ENCODE measurements at regions not wholly inside any gene's neighbourhood (a gene's known extent, or its start where the extent isn't known, plus 50 kb on each side); places are given as distances from the start of the nearest gene placed in this dataset.
"Not testable (repeated sequence)": the region's sequence is repeated elsewhere in the genome, so short reads cannot be mapped to it uniquely, and the experiment has no call there.

DNA sequence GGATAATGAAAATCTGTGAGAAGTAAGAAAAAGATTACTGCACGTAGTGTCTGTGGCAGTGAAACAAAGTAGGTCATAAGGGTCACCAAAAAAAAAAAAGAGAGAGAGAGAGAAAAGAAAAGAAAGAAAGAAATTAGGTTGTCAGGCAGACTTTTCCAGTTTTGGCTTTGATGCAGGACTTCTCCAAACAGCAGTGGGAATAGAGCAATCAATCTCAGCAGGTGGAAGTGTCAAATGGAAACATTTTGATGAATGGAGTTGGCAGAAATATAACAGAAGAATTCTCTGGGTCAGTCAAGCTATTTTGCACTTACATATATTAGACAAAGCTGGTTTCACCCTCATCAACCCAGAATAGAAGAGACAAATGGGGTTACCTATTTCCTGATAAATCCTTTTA, 745.8 kb downstream of the SLC6A15 start:
- 17 to 25% methylated on average over 1 of the region's 1 CpG for WGBS, 2 donors
- Histone ChIP-seq H3K27me3 (no peaks in the 10 kb centered on the region), H3K9me3 (no peaks in the 10 kb centered on the region), H3K4me1 (no peaks in the 10 kb centered on the region), H3K36me3 (no peaks in the 10 kb centered on the region), H3K4me3 (no peak overlapping the region), H3K27ac (no peak overlapping the region)
- TF ChIP-seq POLR2A (IDR thresholded peaks at IDR 0.05) (no peak), EP300 (IDR thresholded peaks at IDR 0.05) (no peak), POLR2AphosphoS5 (IDR thresholded peaks at IDR 0.05) (no peak)
- TF ChIP-seq, protein P1, sequence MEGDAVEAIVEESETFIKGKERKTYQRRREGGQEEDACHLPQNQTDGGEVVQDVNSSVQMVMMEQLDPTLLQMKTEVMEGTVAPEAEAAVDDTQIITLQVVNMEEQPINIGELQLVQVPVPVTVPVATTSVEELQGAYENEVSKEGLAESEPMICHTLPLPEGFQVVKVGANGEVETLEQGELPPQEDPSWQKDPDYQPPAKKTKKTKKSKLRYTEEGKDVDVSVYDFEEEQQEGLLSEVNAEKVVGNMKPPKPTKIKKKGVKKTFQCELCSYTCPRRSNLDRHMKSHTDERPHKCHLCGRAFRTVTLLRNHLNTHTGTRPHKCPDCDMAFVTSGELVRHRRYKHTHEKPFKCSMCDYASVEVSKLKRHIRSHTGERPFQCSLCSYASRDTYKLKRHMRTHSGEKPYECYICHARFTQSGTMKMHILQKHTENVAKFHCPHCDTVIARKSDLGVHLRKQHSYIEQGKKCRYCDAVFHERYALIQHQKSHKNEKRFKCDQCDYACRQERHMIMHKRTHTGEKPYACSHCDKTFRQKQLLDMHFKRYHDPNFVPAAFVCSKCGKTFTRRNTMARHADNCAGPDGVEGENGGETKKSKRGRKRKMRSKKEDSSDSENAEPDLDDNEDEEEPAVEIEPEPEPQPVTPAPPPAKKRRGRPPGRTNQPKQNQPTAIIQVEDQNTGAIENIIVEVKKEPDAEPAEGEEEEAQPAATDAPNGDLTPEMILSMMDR (IDR thresholded peaks at IDR 0.05): no peak
- ATAC-seq (ENCODE audit: low FRiP score in 2 of 2) (no peak), DNase-seq (no peak)

- Histone ChIP-seq H3K27me3 (no peaks in the 10 kb centered on the region), H3K4me1 (no peaks in the 10 kb centered on the region), H3K36me3 (no peaks in the 10 kb centered on the region), H3K27ac (no peak overlapping the region), H3K9me3 (no peaks in the 10 kb centered on the region), H3K4me3 (no peak overlapping the region)
- 44 to 62% methylated on average over 2 of the region's 2 CpGs for WGBS, 2 donors
- no peak for TF ChIP-seq POLR2A (IDR thresholded peaks at IDR 0.05)
- no peak for TF ChIP-seq EP300 (IDR thresholded peaks at IDR 0.05)
- TF ChIP-seq, protein P1 (IDR thresholded peaks at IDR 0.05): no peak
- no peak for TF ChIP-seq POLR2AphosphoS5 (IDR thresholded peaks at IDR 0.05)
- ATAC-seq (ENCODE audit: low FRiP score in 2 of 2) (no peak), DNase-seq (no peak)
These were observed 746.5 kb downstream of the SLC6A15 start for GRCh38 chr12:84165998-84166571.

DNA sequence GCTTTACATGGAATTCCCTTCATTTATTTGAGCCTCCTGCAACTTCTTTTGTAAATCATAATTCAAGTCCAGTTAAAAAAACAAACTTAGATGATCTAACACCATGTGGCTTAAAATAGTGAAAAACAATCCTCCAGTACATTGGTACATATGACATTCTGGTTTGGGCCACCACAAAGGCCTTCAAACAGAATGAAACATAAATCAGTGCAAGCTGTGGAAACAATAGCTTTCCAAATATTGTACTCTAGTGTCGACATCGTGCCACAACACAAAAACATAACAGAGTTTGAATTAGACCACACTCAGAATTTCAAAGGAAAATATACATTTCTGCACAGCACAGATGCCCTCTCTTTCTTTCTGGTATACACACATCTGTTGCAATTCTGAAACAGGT, 751.3 kb downstream of the SLC6A15 start:
- H3K9me3 ChIP-seq: no peaks in the 10 kb centered on the region
- DNase-seq: no peak
- H3K4me1 ChIP-seq: no peaks in the 10 kb centered on the region
- no peak for TF ChIP-seq POLR2AphosphoS5 (IDR thresholded peaks at IDR 0.05)
- TF ChIP-seq EP300 (IDR thresholded peaks at IDR 0.05): no peak
- no peak for TF ChIP-seq POLR2A (IDR thresholded peaks at IDR 0.05)
- TF ChIP-seq, protein P1 (IDR thresholded peaks at IDR 0.05): no peak
- no peak overlapping the region for H3K27ac ChIP-seq
- ATAC-seq (ENCODE audit: low FRiP score in 2 of 2): no peak
- H3K36me3 ChIP-seq: no peaks in the 10 kb centered on the region
- H3K27me3 ChIP-seq: no peaks in the 10 kb centered on the region
- WGBS, 2 donors: 75 to 78% methylated on average over 2 of the region's 2 CpGs
- H3K4me3 ChIP-seq: no peak overlapping the region

- H3K4me3 ChIP-seq: no peak overlapping the region
- no peaks in the 10 kb centered on the region for H3K36me3 ChIP-seq
- 85 to 91% methylated on average over 1 of the region's 1 CpG for WGBS, 2 donors
- no peak for DNase-seq
- H3K9me3 ChIP-seq: no peaks in the 10 kb centered on the region
- ATAC-seq (ENCODE audit: low FRiP score in 2 of 2): no peak
- no peaks in the 10 kb centered on the region for H3K27me3 ChIP-seq
- H3K4me1 ChIP-seq: no peaks in the 10 kb centered on the region
- no peak for TF ChIP-seq POLR2AphosphoS5 (IDR thresholded peaks at IDR 0.05)
- TF ChIP-seq EP300 (IDR thresholded peaks at IDR 0.05): no peak
- no peak for TF ChIP-seq POLR2A (IDR thresholded peaks at IDR 0.05)
- TF ChIP-seq, protein P1 (IDR thresholded peaks at IDR 0.05): no peak
- H3K27ac ChIP-seq: no peak overlapping the region
These were observed 753.3 kb downstream of the SLC6A15 start for GRCh38 chr12:84159260-84159659.

- no peak for ATAC-seq (ENCODE audit: low FRiP score in 2 of 2)
- WGBS, 2 donors: 65 to 70% methylated on average over 1 of the region's 1 CpG
- no peak for DNase-seq
These were observed 755.4 kb downstream of the SLC6A15 start for GRCh38 chr12:84157170-84157569.

GRCh38 chr12:84154991-84155930, 757.3 kb downstream of the SLC6A15 start:
- H3K27me3 ChIP-seq; H3K27ac ChIP-seq; ATAC-seq (ENCODE audit: low FRiP score in 2 of 2); H3K36me3 ChIP-seq; H3K4me1 ChIP-seq; H3K9me3 ChIP-seq; H3K4me3 ChIP-seq: not testable (repeated sequence)
- peak in 1 of 2 donors; percentile 70 for DNase-seq
- WGBS, 2 donors: 82 to 95% methylated on average over 13 to 27 of the region's 30 CpGs

More at GRCh38 chr12:84157170-84157569, 755.4 kb downstream of the SLC6A15 start:
- Histone ChIP-seq H3K4me1 (no peaks in the 10 kb centered on the region), H3K27ac (no peak overlapping the region), H3K27me3 (no peaks in the 10 kb centered on the region), H3K4me3 (no peak overlapping the region), H3K9me3 (no peaks in the 10 kb centered on the region), H3K36me3 (no peaks in the 10 kb centered on the region)
- TF ChIP-seq EP300 (IDR thresholded peaks at IDR 0.05): no peak
- TF ChIP-seq, protein P1 (IDR thresholded peaks at IDR 0.05): no peak
- TF ChIP-seq POLR2A (IDR thresholded peaks at IDR 0.05): no peak
- TF ChIP-seq POLR2AphosphoS5 (IDR thresholded peaks at IDR 0.05): no peak

All from upper lobe of left lung (tissue), 6 donors.